H1 (cell line): ENCODE measurements at regions not wholly inside any gene's neighbourhood (a gene's known extent, or its start where the extent isn't known, plus 50 kb on each side); places are given as distances from the start of the nearest gene placed in this dataset.

Experiments used
- CTCF ChIA-PET: fragments of 300-600 bp; sonication (Branson Sonifier 250); formaldehyde crosslinking; loops from one replicate; lab custom pipeline; 2021; ENCODE audit not compliant: partially characterized antibody; lab: Charles Lee
- POLR2A ChIA-PET: fragments of 300-600 bp; sonication (Branson Sonifier 250); formaldehyde crosslinking; loops from one replicate; lab custom pipeline; 2021; ENCODE audit warnings: inconsistent platforms; ENCODE audit not compliant: partially characterized antibody; lab: Charles Lee
- DNase-seq, 2 experiments: peaks; one replicate each; pipeline versions ENCODE4 v3.0.0 to v3.0.0-alpha.2; 2010 to 2022; ENCODE audit warnings: low spot score in 2 of 2, low read depth in 1 of 2, mixed read lengths in 1 of 2
- FAIRE-seq: peaks from 2 replicates; lab custom pipeline; 2011; peaks lifted over from hg19 to GRCh38; lab: Jason Lieb, UNC
- H2AFZ ChIP-seq: 2 replicates; pipeline ENCODE4 v1.8.1; 2012; ENCODE audit warnings: low read length, inconsistent platforms
- H2AK5ac ChIP-seq: 2 replicates; pipeline ENCODE4 v1.6.1; 2013; ENCODE audit warnings: low read depth, low read length
- H2BK120ac ChIP-seq: replicated peaks from 2 replicates; pipeline ENCODE3; 2013; ENCODE audit warnings: low read depth, low read length, inconsistent platforms
- H2BK12ac ChIP-seq: 2 replicates; pipeline ENCODE4 v1.6.1; 2013; ENCODE audit warnings: low read depth, low read length
- H2BK15ac ChIP-seq: 2 replicates; pipeline ENCODE4 v1.6.1; 2013; ENCODE audit warnings: low read length
- H2BK20ac ChIP-seq: 2 replicates; pipeline ENCODE4 v1.6.1; 2013; ENCODE audit warnings: low read length
- H2BK5ac ChIP-seq: 2 replicates; pipeline ENCODE4 v1.6.1; 2013; ENCODE audit warnings: low read depth, low read length
- H3K14ac ChIP-seq: 2 replicates; pipeline ENCODE4 v1.6.1; 2013; ENCODE audit warnings: inconsistent platforms; ENCODE audit not compliant: insufficient read length
- H3K18ac ChIP-seq: 2 replicates; pipeline ENCODE4 v1.6.1; 2013; ENCODE audit warnings: low read length; ENCODE audit errors: extremely low read depth
- H3K23ac ChIP-seq: 2 replicates; pipeline ENCODE4 v1.6.1; 2013; ENCODE audit warnings: inconsistent platforms; ENCODE audit not compliant: insufficient read length
- H3K23me2 ChIP-seq: 2 replicates; pipeline ENCODE4 v1.6.1; 2013; ENCODE audit warnings: low read depth, low read length
- H3K27ac ChIP-seq: 2 replicates; pipeline ENCODE4 v1.6.1; 2011; ENCODE audit warnings: low read depth, low read length, inconsistent platforms
- H3K27me3 ChIP-seq, 4 experiments: replicated peaks in 1 of 4; 1 replicate in 1 of 4; 2 replicates in 3 of 4; pipeline versions ENCODE4 v1.6.1 to v1.8.1; 2011 to 2013; ENCODE audit warnings: low read length in 3 of 4, mild to moderate bottlenecking in 3 of 4, inconsistent platforms in 2 of 4, mixed read lengths in 2 of 4, moderate library complexity in 1 of 4; ENCODE audit not compliant: control insufficient read depth in 3 of 4, insufficient read depth in 3 of 4; ENCODE audit errors: extremely low read depth in 1 of 4
- H3K36me3 ChIP-seq, 4 experiments: 2 replicates each; pipeline versions ENCODE4 v1.6.1 to v1.8.1; 2011 to 2013; ENCODE audit warnings: mild to moderate bottlenecking in 4 of 4, low read length in 3 of 4, moderate library complexity in 2 of 4, control low read depth in 1 of 4, inconsistent platforms in 1 of 4; ENCODE audit not compliant: insufficient read depth in 4 of 4, control insufficient read depth in 2 of 4
- H3K4ac ChIP-seq: replicated peaks from 2 replicates; pipeline ENCODE3; 2013; ENCODE audit warnings: low read length, low read depth, mixed read lengths, inconsistent platforms; ENCODE audit not compliant: insufficient read length
- H3K4me1 ChIP-seq, 4 experiments: replicated peaks in 1 of 4; 1 replicate in 1 of 4; 2 replicates in 3 of 4; pipeline versions ENCODE4 v1.6.1 to v1.8.1; 2011 to 2013; ENCODE audit warnings: low read length in 3 of 4, inconsistent platforms in 2 of 4, mixed read lengths in 1 of 4; ENCODE audit not compliant: insufficient read depth in 4 of 4, control insufficient read depth in 3 of 4
- H3K4me2 ChIP-seq, 2 experiments: 2 replicates each; pipeline versions ENCODE4 v1.6.1 to v1.8.1; 2011 to 2013; ENCODE audit warnings: low read depth in 2 of 2, low read length in 2 of 2, control low read depth in 1 of 2, inconsistent platforms in 1 of 2, mild to moderate bottlenecking in 1 of 2; ENCODE audit not compliant: insufficient read depth in 1 of 2
- H3K4me3 ChIP-seq, 4 experiments: fragments of 200-600, 300-600 bp in 1 of 4; sonication (generic), shearing (Covaris generic), sonication (Bioruptor Twin) in 1 of 4; 2 replicates each; pipeline versions ENCODE4 v1.5.1 to v1.8.1; 2011 to 2016; ENCODE audit warnings: low read length in 4 of 4, low read depth in 3 of 4, control low read depth in 2 of 4, inconsistent platforms in 2 of 4, mild to moderate bottlenecking in 2 of 4, mixed read lengths in 1 of 4, moderate library complexity in 1 of 4; ENCODE audit not compliant: insufficient read depth in 2 of 4; ENCODE audit errors: extremely low read depth in 1 of 4
- H3K56ac ChIP-seq: replicated peaks from 2 replicates; pipeline ENCODE3; 2013; ENCODE audit warnings: low read depth, mild to moderate bottlenecking, mixed read lengths, low read length, inconsistent platforms; ENCODE audit not compliant: insufficient read length
- H3K79me1 ChIP-seq: 2 replicates; pipeline ENCODE4 v1.6.1; 2013; ENCODE audit warnings: low read depth, low read length, control low read depth
- H3K79me2 ChIP-seq, 2 experiments: 2 replicates each; pipeline versions ENCODE4 v1.6.1 to v1.8.1; 2012 to 2013; ENCODE audit warnings: low read length in 2 of 2, mild to moderate bottlenecking in 2 of 2, inconsistent platforms in 1 of 2; ENCODE audit not compliant: insufficient read depth in 2 of 2, control insufficient read depth in 1 of 2
- H3K9ac ChIP-seq, 4 experiments: replicated peaks in 1 of 4; 1 replicate in 1 of 4; 2 replicates in 3 of 4; pipeline versions ENCODE4 v1.6.1 to v1.8.1; 2011 to 2013; ENCODE audit warnings: low read depth in 3 of 4, low read length in 3 of 4, control low read depth in 2 of 4, mild to moderate bottlenecking in 2 of 4, moderate library complexity in 2 of 4, inconsistent platforms in 1 of 4; ENCODE audit errors: extremely low read depth in 1 of 4
- H3K9me3 ChIP-seq, 2 experiments: 2 replicates each; pipeline versions ENCODE4 v1.6.1 to v1.8.1; 2012 to 2013; ENCODE audit warnings: mild to moderate bottlenecking in 2 of 2, moderate library complexity in 2 of 2, control low read depth in 1 of 2, inconsistent platforms in 1 of 2, low read depth in 1 of 2, low read length in 1 of 2, mixed read lengths in 1 of 2; ENCODE audit not compliant: insufficient read depth in 2 of 2
- H4K20me1 ChIP-seq, 2 experiments: replicated peaks in 1 of 2; 2 replicates each; pipeline versions ENCODE3 to v1.8.1; 2011 to 2013; ENCODE audit warnings: inconsistent platforms in 2 of 2, low read length in 2 of 2, mild to moderate bottlenecking in 1 of 2; ENCODE audit not compliant: insufficient read depth in 2 of 2, control insufficient read depth in 1 of 2
- H4K5ac ChIP-seq: 2 replicates; pipeline ENCODE4 v1.6.1; 2013; ENCODE audit warnings: low read length, low read depth, mixed read lengths, inconsistent platforms; ENCODE audit not compliant: insufficient read length
- H4K8ac ChIP-seq: 2 replicates; pipeline ENCODE4 v1.8.0; 2013; ENCODE audit warnings: mild to moderate bottlenecking, moderate library complexity, low read length, inconsistent platforms; ENCODE audit not compliant: insufficient read depth; ENCODE audit errors: extremely low read depth
- H4K91ac ChIP-seq: replicated peaks from 2 replicates; pipeline ENCODE3; 2013; ENCODE audit warnings: low read length, mixed read lengths, inconsistent platforms; ENCODE audit not compliant: insufficient read length
- ATF2 ChIP-seq: IDR thresholded peaks from 2 replicates; pipeline ENCODE4 v1.6.1; 2012; ENCODE audit warnings: low read length, inconsistent platforms
- CBX5 ChIP-seq: fragments of 300-800, 300-1000 bp; sonication (generic); IDR thresholded peaks from 2 replicates; pipeline ENCODE4 v1.7.1; 2016; ENCODE audit warnings: antibody characterized with exemption, low read length, low read depth
- CREB1 ChIP-seq: IDR thresholded peaks from 2 replicates; pipeline ENCODE4 v1.6.1; 2012; ENCODE audit warnings: inconsistent platforms
- KDM5A ChIP-seq: fragments of 200-600 bp; IDR thresholded peaks from 2 replicates; pipeline ENCODE4 v1.7.1; 2012; ENCODE audit warnings: mild to moderate bottlenecking, low read length, inconsistent platforms, mixed read lengths
- SP2 ChIP-seq: IDR thresholded peaks from 2 replicates; pipeline ENCODE4 v1.6.1; 2012; ENCODE audit warnings: mild to moderate bottlenecking, low read length, inconsistent platforms
- TAF7 ChIP-seq: optimal IDR thresholded peaks from 2 replicates; pipeline ENCODE3; 2011; ENCODE audit warnings: low read depth, mild to moderate bottlenecking, inconsistent platforms, low read length, moderate library complexity, borderline replicate concordance
- USF2 ChIP-seq: IDR thresholded peaks from 2 replicates; pipeline ENCODE4 v1.6.1; 2011; ENCODE audit warnings: low read length, improper control_type of control experiment
- ZNF274 ChIP-seq: IDR thresholded peaks from 2 replicates; pipeline ENCODE4 v1.7.0; 2012; ENCODE audit warnings: low read length, borderline replicate concordance; ENCODE audit errors: extremely low read depth
- WGBS, 2 experiments: shearing (Covaris generic) in 1 of 2; methylation state at CpG; one replicate each; pipeline versions ENCODE4 v1.1.6 to v1.1.7; 2013 to 2015; ENCODE audit warnings: low lambda C conversion rate in 2 of 2, mixed read lengths in 2 of 2, inconsistent platforms in 1 of 2, low coverage in 1 of 2, missing lambda C conversion rate in 1 of 2; ENCODE audit not compliant: insufficient replicate concordance in 2 of 2, insufficient coverage in 1 of 2, insufficient read length in 1 of 2; ENCODE audit errors: extremely low coverage in 1 of 2, missing lambda C conversion rate in 1 of 2; 5-methylcytosine and 5-hydroxymethylcytosine counted together
- TF ChIP-seq, protein P1 (sequence below): IDR thresholded peaks from 2 replicates; pipeline ENCODE4 v1.6.1; 2012; ENCODE audit warnings: inconsistent platforms

DNA sequence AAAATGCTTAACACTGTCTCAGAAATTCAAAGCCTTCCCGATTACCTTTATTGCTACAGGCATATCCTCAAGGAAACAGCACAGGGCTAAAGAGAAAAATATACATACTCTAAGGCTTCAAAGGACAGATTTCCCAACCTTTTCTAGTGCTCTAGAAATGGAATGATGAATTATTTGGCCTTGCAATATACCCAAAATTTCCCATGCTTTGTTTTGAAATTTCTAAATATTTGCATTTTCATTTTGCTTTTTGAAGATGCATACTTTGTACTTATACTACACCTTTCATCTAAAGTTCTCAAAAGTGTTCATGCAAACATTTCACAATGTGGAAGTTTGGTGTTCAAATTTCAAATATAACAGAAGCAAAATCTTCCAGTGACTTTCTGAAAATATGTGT lies 312.7 kb upstream of the PDE4D start:
- Histone ChIP-seq H3K4ac (no peak overlapping the region), H4K20me1 (no peaks in the 10 kb centered on the region), H2BK5ac (no peak overlapping the region), H2BK120ac (no peak overlapping the region), H3K27ac (no peak overlapping the region), H2AK5ac (no peak overlapping the region), H3K4me2 (no peak overlapping the region), H3K79me1 (no peaks in the 10 kb centered on the region), H3K9ac (no peak overlapping the region), H2BK12ac (no peak overlapping the region), H2BK20ac (no peak overlapping the region), H3K18ac (no peak overlapping the region), H4K5ac (no peak overlapping the region), H2BK15ac (no peak overlapping the region), H3K14ac (no peak overlapping the region), H2AFZ (no peak overlapping the region), H3K79me2 (no peaks in the 10 kb centered on the region), H3K4me1 (peaks cover 0 to 4% (median 0%) of the 10 kb centered on the region in 4 experiments; a peak in 2 of 7 replicates), H3K9me3 (no peaks in the 10 kb centered on the region), H3K4me3 (no peak overlapping the region), H3K23me2 (no peaks in the 10 kb centered on the region), H3K27me3 (no peaks in the 10 kb centered on the region), H3K23ac (no peak overlapping the region), H4K8ac (no peak overlapping the region), H3K56ac (no peak overlapping the region), H3K36me3 (no peaks in the 10 kb centered on the region), H4K91ac (no peak overlapping the region)
- DNase-seq: no peak
- ChIA-PET CTCF (no interaction called here), POLR2A (no interaction called here)
- TF ChIP-seq, protein P1, sequence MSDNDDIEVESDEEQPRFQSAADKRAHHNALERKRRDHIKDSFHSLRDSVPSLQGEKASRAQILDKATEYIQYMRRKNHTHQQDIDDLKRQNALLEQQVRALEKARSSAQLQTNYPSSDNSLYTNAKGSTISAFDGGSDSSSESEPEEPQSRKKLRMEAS: no peak
- TF ChIP-seq CBX5: no peak
- no peak for TF ChIP-seq ATF2
- TF ChIP-seq CREB1: no peak
- no peak for TF ChIP-seq USF2
- no peak for TF ChIP-seq SP2
- TF ChIP-seq KDM5A: no peak
- no peak for TF ChIP-seq ZNF274
- TF ChIP-seq TAF7: no peak
- WGBS, 2 experiments: 93% methylated on average over 1 of the region's 1 CpG; no CpG with 5 or more reads in 1 of the 2 experiments
- no peak for FAIRE-seq
